Activated T-cell treated with anti-CD3 and anti-CD28 coated beads, Interleukin-2, amount 50 U/mL, for 4 hours (primary cell): ENCODE measurements at regions not wholly inside any gene's neighbourhood (a gene's known extent, or its start where the extent isn't known, plus 50 kb on each side); places are given as distances from the start of the nearest gene placed in this dataset.

Experiments used
- ATAC-seq, 2 donors: fragments of 200-7000 bp; cut with Tn5 transposase; one replicate each; pipeline ENCODE4 v1.10.0; 2021
- DNase-seq: peaks from one replicate; pipeline ENCODE4 v3.0.0-alpha.2; 2020
- H3K27me3 Mint-ChIP-seq: one replicate; pipeline ENCODE4 v1.8.0; 2021; ENCODE audit warnings: low read depth, mixed read lengths
- H3K36me3 Mint-ChIP-seq: one replicate; pipeline ENCODE4 v1.8.0; 2022; ENCODE audit warnings: mixed read lengths; ENCODE audit not compliant: insufficient read depth
- H3K4me1 Mint-ChIP-seq: one replicate; pipeline ENCODE4 v1.8.0; 2021; ENCODE audit warnings: low read depth, mixed read lengths
- H3K4me3 Mint-ChIP-seq: one replicate; pipeline ENCODE4 v1.8.0; 2021; ENCODE audit warnings: mild to moderate bottlenecking, moderate library complexity, mixed read lengths
- H3K9me3 Mint-ChIP-seq: one replicate; pipeline ENCODE4 v1.8.0; 2021; ENCODE audit warnings: mixed read lengths

DNA sequence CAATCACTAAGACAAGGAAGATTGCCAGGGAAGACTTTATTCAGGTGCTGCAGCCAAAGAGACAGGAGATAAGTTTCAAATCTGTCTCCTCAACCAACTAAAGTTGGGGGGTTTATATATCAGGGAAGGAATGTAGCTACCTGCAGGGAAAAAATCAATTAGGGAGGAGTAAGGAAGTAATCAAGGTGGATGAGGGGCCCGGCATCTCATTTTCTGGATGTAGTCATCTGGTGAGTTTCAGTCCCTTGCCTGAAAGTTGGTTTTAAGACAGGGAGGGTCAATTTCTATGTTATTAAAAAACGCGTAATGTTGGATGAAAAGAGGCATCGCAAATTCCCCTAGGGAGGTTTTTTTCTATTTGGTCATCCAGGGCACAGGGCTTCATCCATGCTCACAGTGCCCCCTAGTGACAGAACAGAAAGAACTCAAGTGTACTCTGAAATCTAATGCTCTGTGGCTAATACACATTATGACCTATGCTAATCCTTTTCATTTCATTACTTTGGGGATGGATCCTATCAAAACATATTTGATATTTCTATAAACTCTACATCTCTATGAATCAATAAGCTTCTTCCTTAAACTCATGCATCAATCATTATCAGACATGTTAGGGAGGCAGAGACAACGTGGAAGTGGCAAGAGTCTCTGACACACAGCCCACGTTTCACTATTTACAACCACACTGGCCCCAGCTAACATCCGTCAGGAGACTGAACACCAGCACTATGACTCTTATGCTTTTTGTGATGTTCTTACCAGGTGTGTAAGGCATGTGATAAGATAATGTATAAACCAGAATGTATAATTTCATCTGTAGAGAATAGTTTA is 1577.0 kb upstream of the TENM3 start:
- DNase-seq = no peak
- no peak overlapping the region for H3K4me3 Mint-ChIP-seq
- no peaks in the 10 kb centered on the region for H3K27me3 Mint-ChIP-seq
- H3K4me1 Mint-ChIP-seq = no peaks in the 10 kb centered on the region
- no peaks in the 10 kb centered on the region for H3K9me3 Mint-ChIP-seq
- no peak for ATAC-seq
- no peaks in the 10 kb centered on the region for H3K36me3 Mint-ChIP-seq

DNA sequence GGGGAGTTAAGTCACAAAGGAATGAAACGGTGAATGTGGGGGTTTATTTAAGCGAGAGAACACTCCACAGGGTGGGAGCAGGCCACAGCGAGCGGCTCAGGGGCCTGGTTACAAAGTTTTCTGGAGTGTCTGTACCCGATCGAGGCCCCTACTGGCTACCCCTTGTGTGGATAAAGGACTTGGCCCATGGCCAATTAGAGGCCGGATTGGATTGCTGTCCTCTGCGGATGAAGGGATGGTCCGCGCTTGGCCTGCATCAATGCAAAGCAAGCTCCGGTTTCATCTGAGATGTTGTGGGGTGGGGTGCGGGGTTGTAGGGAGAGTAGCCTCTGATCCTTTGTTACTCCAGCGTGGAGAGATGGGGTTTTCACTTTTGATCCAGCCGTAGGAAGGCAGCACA is 1574.5 kb upstream of the TENM3 start:
- no peaks in the 10 kb centered on the region for H3K27me3 Mint-ChIP-seq
- ATAC-seq (no peak), DNase-seq (no peak)
- no peaks in the 10 kb centered on the region for H3K36me3 Mint-ChIP-seq
- no peak overlapping the region for H3K4me3 Mint-ChIP-seq
- no peaks in the 10 kb centered on the region for H3K4me1 Mint-ChIP-seq
- H3K9me3 Mint-ChIP-seq = no peaks in the 10 kb centered on the region

DNA sequence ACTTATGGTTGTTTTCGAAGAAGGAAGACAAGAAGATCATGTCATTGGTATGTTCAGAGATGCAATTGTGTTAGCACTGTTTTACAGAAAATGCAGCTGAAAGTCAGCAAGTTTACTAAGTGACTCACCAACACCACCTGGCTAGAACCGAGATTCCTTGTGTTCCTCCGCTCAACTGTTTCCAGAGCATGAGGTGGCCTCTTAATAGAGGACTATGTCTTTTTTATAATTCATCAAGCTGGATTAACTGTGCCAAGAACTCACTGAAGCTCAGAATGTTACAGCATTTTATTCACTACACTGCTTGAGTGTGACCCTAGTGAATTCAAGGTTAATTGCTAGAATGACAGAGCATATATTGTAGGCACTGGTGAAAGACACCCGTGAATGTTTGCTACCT is 1573.5 kb upstream of the TENM3 start:
- DNase-seq (no peak), ATAC-seq (no peak)
- Mint-ChIP-seq H3K4me3 (no peak overlapping the region), H3K27me3 (no peaks in the 10 kb centered on the region), H3K4me1 (no peaks in the 10 kb centered on the region), H3K9me3 (no peaks in the 10 kb centered on the region), H3K36me3 (no peaks in the 10 kb centered on the region)

DNA sequence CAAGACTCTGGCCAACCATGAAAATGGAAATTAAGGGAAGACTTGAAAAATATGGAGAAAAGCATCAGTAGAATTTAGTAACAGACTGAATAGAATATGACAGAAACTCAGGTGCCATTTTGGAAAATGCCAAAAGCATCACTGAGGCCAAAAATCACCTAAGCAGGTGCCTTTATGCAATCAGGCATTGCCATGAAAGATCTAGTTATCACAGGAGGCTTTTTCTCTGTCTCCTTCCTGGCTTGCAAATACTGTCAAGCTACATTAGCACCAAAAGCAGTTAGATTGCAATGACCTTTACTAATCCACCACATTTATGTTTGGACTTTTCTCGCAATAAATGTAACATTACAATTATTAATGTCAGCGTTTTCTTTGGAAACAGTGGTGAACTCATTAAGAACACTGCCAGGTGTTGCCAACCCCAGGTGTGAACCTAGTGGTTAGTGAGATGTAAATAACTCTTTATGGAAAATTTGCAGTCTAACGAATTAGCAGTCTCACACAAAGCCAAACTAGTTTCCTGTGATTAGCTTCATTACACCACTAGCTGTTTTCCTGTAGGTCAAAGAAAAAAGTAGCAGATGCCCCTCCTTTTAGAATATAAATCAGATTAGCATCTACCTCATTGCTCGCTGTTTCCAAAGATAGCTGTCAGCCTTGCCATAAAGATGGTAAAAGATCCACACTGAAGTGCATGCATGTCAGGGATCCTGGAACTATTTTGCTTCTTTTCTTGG is 1568.4 kb upstream of the TENM3 start:
- Mint-ChIP-seq H3K27me3 (no peaks in the 10 kb centered on the region), H3K36me3 (no peaks in the 10 kb centered on the region), H3K9me3 (peaks cover 9% of the 10 kb centered on the region), H3K4me3 (no peak overlapping the region), H3K4me1 (no peaks in the 10 kb centered on the region)
- DNase-seq (no peak), ATAC-seq (no peak)

DNA sequence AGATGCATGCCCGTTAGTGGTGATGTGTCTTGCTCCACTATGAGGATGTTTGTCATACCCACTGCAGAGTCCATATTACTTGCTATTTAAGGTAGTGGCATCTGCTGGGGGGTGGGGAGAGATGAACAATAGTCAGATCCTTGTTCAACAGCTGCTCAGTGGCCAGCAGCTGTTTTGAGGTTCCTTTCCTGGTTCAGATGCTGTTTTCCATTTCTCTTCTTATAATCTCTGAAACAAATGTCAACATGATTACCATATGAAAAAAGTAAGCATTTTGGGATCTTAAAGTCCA is 1567.9 kb upstream of the TENM3 start:
- no peaks in the 10 kb centered on the region for H3K36me3 Mint-ChIP-seq
- no peak overlapping the region for H3K4me3 Mint-ChIP-seq
- no peak for ATAC-seq

DNA sequence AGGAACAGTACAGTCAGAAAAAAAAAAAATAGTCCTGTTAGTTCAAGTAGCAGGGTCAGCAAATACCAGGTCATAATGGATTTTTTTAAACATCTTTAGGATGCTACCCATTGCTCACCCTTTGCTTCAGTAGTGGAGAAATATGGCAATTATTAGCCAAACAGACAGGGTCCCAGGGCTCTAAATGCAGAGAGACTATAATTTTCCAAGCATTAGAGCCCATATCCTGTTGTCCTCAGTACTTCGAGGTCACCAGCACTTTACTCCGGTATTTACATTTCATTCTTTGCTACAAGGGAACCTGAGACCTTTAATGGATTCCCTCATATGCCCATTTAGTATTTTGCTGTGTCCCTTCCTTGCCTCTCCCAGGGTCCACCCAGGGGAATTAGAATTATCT is 1562.9 kb upstream of the TENM3 start:
- no peak for ATAC-seq
- DNase-seq = no peak
- Mint-ChIP-seq H3K9me3 (peaks cover 9% of the 10 kb centered on the region), H3K36me3 (no peaks in the 10 kb centered on the region), H3K4me3 (no peak overlapping the region), H3K4me1 (no peaks in the 10 kb centered on the region), H3K27me3 (no peaks in the 10 kb centered on the region)

More for the DNA sequence above, 1567.9 kb upstream of the TENM3 start:
- no peak for DNase-seq
- H3K27me3 Mint-ChIP-seq = no peaks in the 10 kb centered on the region
- no peaks in the 10 kb centered on the region for H3K4me1 Mint-ChIP-seq
- H3K9me3 Mint-ChIP-seq = peaks cover 9% of the 10 kb centered on the region

DNA sequence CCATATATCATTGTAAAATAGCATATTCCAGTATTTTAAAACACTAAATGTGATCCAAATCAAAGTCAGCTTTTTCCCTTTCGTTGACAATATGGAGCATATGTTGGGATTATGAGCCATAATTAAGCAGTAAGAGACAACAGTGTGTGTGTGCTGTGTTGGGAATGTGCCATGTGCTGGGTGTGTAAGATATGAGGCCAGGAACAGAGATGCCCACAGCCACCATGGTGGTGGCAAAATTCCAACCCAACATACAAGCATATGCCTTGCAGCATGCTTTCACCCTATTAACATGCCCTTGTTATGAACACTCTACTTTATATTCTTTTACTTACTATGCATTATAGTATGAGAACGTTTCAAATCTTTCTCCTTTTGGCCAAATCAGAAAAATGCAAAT is 1560.4 kb upstream of the TENM3 start:
- Mint-ChIP-seq H3K4me1 (no peaks in the 10 kb centered on the region), H3K27me3 (no peaks in the 10 kb centered on the region), H3K4me3 (no peak overlapping the region), H3K9me3 (peaks cover 9% of the 10 kb centered on the region), H3K36me3 (no peaks in the 10 kb centered on the region)
- ATAC-seq (no peak), DNase-seq (no peak)

DNA sequence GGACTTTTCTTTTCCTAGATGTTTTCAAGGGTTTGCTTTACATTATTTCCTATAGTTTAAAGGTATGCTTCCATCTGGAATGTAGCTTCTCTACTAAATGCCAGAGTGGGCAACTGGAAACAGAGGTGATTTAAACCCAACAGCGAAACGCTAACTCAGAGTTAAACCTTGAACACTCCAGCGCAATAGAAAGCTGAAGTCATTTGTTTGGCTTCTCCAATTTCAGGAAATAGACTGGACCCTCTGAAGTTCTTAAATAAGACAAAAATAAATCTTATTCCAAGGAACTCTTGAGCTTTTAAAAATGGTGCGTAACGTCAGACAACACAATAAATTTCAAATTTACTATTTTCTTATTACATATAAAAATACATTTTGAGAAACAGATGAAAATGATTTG is 1560.0 kb upstream of the TENM3 start:
- no peak for ATAC-seq

DNA sequence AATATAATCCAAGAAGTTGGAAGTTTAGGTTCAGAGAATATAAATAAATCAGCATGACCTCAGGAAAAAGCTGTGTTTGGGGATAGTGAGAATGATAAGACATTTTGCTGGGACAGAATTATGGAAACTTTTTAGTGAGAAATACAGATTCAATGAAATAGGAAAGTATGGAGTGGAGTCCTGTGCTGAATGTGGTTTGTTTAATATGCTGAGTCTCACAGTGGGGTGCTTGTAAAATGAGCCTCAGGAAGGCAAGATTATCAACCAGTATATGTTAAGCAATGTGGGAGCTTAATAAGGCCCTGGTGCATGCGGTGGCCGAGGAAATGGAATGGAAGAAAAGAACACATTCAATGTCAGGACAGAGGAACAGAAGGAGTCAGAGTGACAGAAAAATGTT is 1554.7 kb upstream of the TENM3 start:
- no peaks in the 10 kb centered on the region for H3K27me3 Mint-ChIP-seq

More for the DNA sequence above, 1560.0 kb upstream of the TENM3 start:
- Mint-ChIP-seq H3K27me3 (no peaks in the 10 kb centered on the region), H3K9me3 (peaks cover 6% of the 10 kb centered on the region), H3K36me3 (no peaks in the 10 kb centered on the region), H3K4me3 (no peak overlapping the region), H3K4me1 (no peaks in the 10 kb centered on the region)
- no peak for DNase-seq

DNA sequence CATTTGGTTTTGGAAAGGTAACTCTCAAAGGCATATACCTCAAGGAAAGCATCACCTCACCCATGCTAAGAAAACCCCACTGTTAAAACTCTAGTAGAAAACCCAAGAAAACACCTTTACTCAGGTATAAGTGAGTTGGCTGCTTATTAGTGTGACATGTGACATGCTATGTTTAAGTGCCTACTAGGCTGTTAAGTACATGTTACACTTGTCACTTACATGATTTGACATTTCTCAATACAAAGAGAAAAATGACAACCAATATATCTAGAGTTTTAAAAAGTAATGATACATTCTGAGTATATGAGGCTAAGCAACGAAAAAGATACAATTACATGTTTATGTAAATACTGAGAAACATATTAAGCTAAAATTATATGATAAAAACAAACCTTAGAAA is 1548.3 kb upstream of the TENM3 start:
- no peak for DNase-seq
- H3K36me3 Mint-ChIP-seq = no peaks in the 10 kb centered on the region
- no peaks in the 10 kb centered on the region for H3K4me1 Mint-ChIP-seq
- no peak overlapping the region for H3K4me3 Mint-ChIP-seq
- no peaks in the 10 kb centered on the region for H3K27me3 Mint-ChIP-seq
- peaks cover 7% of the 10 kb centered on the region for H3K9me3 Mint-ChIP-seq
- no peak for ATAC-seq

More for the DNA sequence above, 1554.7 kb upstream of the TENM3 start:
- ATAC-seq = no peak
- no peaks in the 10 kb centered on the region for H3K4me1 Mint-ChIP-seq
- H3K36me3 Mint-ChIP-seq = no peaks in the 10 kb centered on the region
- H3K4me3 Mint-ChIP-seq = no peak overlapping the region
- no peak for DNase-seq
- no peaks in the 10 kb centered on the region for H3K9me3 Mint-ChIP-seq

DNA sequence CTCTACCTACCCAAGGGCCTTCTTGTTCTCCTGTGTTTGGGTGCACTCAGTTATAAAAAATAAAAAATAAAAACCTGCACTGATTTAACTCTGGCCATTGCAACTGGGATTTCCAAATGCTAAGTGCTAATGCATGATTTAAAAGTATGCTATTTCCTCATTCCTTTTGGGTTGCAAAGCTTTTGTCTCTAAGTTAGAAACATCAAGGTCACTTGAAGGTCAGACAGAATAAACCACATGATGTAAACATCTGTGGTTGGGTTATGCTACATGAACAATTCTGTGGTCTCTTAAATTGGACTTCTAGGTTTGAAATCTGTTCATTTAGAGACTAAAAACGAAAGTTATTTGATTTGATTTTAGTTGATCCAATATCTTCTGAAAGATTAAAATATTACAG is 1547.4 kb upstream of the TENM3 start:
- Mint-ChIP-seq H3K4me3 (no peak overlapping the region), H3K9me3 (peaks cover 7% of the 10 kb centered on the region), H3K36me3 (no peaks in the 10 kb centered on the region), H3K4me1 (no peaks in the 10 kb centered on the region), H3K27me3 (no peaks in the 10 kb centered on the region)
- no peak for DNase-seq
- ATAC-seq = no peak

DNA sequence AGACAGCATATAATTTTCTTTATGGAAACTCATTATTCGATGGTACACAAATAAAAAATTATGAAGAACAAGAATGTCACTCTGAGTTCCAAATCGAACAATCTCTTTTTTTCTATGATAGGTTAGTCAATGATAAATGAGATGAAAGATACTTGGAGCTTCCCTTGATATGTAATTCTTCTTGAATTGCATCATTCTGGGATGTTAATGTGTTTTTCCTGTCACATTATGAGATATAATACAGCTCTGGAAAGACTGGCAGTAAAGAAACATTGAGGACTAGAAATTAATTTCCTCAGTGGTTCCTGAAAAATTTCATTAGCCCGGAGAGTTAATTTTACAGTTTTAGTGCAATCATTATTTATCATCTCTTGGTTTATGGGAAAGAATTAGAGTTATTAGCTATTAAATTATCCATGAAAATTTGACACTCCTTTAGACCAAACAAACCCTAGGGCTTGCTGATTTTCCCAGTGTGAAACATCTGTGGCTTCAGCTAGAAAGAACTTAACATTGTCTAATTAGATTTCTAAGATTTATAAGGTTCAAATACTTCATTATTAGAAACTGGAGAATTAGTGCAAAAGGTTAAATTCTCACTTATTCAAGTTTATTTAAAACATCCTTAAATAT is 1546.6 kb upstream of the TENM3 start:
- no peak for ATAC-seq
- H3K9me3 Mint-ChIP-seq = peaks cover 7% of the 10 kb centered on the region
- DNase-seq = no peak
- H3K4me1 Mint-ChIP-seq = no peaks in the 10 kb centered on the region
- H3K27me3 Mint-ChIP-seq = no peaks in the 10 kb centered on the region
- H3K4me3 Mint-ChIP-seq = no peak overlapping the region
- no peaks in the 10 kb centered on the region for H3K36me3 Mint-ChIP-seq

DNA sequence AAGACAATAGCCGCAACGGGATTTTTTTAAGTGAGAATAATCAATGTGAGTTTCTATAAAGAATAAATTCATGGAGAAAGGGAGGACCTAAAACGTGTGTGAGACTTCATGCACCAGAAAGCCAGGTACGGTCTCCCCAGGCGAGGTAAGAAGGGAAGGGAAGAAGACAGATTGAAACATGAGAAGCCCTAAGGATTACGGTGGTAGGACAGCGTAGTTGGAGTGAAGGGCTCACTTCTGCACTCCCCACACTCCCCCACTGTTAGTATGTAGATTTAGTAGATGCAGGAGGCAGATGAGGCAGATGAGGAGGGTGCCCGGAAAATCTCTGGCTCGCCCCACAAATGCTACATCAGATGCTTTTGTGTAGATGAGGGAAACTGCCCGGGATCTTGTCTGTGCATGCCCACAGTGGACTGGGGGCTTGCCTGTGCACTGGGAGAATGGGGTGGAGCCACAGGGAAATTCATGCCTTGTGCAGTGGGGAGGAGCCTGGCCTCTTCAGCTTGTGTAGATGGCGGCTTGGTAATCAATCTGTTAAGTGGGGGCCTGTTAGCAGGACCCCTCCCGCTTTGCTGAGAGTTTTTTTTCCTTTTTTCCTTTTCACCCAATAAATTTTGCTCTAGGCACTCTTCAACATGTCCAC is 1544.5 kb upstream of the TENM3 start:
- H3K4me3 Mint-ChIP-seq = no peak overlapping the region
- no peaks in the 10 kb centered on the region for H3K36me3 Mint-ChIP-seq
- no peaks in the 10 kb centered on the region for H3K4me1 Mint-ChIP-seq
- H3K27me3 Mint-ChIP-seq = no peaks in the 10 kb centered on the region
- DNase-seq = no peak
- H3K9me3 Mint-ChIP-seq = peaks cover 11% of the 10 kb centered on the region
- no peak for ATAC-seq

DNA sequence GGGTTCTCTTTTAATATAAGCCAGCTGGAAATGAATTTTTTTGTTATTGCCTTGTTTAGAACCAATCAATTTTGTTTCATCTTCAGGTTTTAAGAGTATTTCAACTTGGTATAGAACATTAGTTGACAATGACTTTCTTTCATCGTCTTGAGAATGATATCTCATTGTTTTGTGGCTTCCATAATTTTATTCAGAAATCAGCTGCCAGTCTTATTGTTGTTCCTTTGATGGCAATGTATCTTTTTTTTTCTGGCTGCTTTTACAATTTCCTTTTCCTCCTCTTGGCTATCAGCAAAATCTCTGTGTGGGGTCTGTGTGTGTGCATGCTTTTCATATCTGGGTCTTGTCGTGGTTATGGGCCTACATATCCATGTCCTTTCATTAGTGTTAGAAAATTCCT is 1536.4 kb upstream of the TENM3 start:
- no peaks in the 10 kb centered on the region for H3K36me3 Mint-ChIP-seq

More for the DNA sequence above, 1536.4 kb upstream of the TENM3 start:
- no peak overlapping the region for H3K4me3 Mint-ChIP-seq
- no peaks in the 10 kb centered on the region for H3K27me3 Mint-ChIP-seq
- H3K4me1 Mint-ChIP-seq = no peaks in the 10 kb centered on the region
- peaks cover 23% of the 10 kb centered on the region for H3K9me3 Mint-ChIP-seq
- no peak for DNase-seq
- ATAC-seq = no peak
